ENCODE measurements at regions not wholly inside any gene's neighbourhood (a gene's known extent, or its start where the extent isn't known, plus 50 kb on each side); places are given as distances from the start of the nearest gene placed in this dataset.
"Not testable (repeated sequence)": the region's sequence is repeated elsewhere in the genome, so short reads cannot be mapped to it uniquely, and the experiment has no call there.

GRCh38 chr6:68108233-68108835 lies 526.7 kb upstream of the ADGRB3 start:
- intact Hi-C loops (cut with DNase I, micrococcal nuclease) = no loop called here
- no peak for DNase-seq
- no peak for ATAC-seq

- DNase-seq (no peak), ATAC-seq (no peak)
- intact Hi-C loops (cut with DNase I, micrococcal nuclease) = no loop called here
These were observed 541.0 kb upstream of the ADGRB3 start for GRCh38 chr6:68094070-68094469.

GRCh38 chr6:68087399-68088133 lies 547.5 kb upstream of the ADGRB3 start:
- ATAC-seq = no peak
- intact Hi-C loops (cut with DNase I, micrococcal nuclease) = no loop called here
- DNase-seq = no peak

GRCh38 chr6:68086199-68086598 lies 548.9 kb upstream of the ADGRB3 start:
- no peak for DNase-seq
- no peak for ATAC-seq
- intact Hi-C loops (cut with DNase I, micrococcal nuclease) = no loop called here

- ATAC-seq; DNase-seq; intact Hi-C loops (cut with DNase I, micrococcal nuclease): not testable (repeated sequence)
These were observed 549.5 kb upstream of the ADGRB3 start for GRCh38 chr6:68085599-68085998.

GRCh38 chr6:68082086-68082485 lies 553.0 kb upstream of the ADGRB3 start:
- ATAC-seq (no peak), DNase-seq (no peak)
- intact Hi-C loops (cut with DNase I, micrococcal nuclease) = no loop called here

- ATAC-seq (no peak), DNase-seq (no peak)
- intact Hi-C loops (cut with DNase I, micrococcal nuclease) = no loop called here
These were observed 555.0 kb upstream of the ADGRB3 start for GRCh38 chr6:68080074-68080473.

- ATAC-seq (no peak), DNase-seq (no peak)
- intact Hi-C loops (cut with DNase I, micrococcal nuclease) = no loop called here
These were observed 557.4 kb upstream of the ADGRB3 start for GRCh38 chr6:68077661-68078060.

- DNase-seq (no peak), ATAC-seq (no peak)
- intact Hi-C loops (cut with DNase I, micrococcal nuclease) = no loop called here
These were observed 563.3 kb upstream of the ADGRB3 start for GRCh38 chr6:68071740-68072139.

GRCh38 chr6:68069921-68070710 lies 565.0 kb upstream of the ADGRB3 start:
- no peak for ATAC-seq
- intact Hi-C loops (cut with DNase I, micrococcal nuclease) = no loop called here
- no peak for DNase-seq

GRCh38 chr6:68059899-68060298 lies 575.2 kb upstream of the ADGRB3 start:
- no peak for DNase-seq
- ATAC-seq = no peak
- intact Hi-C loops (cut with DNase I, micrococcal nuclease) = no loop called here

- DNase-seq = no peak
- no peak for ATAC-seq
- intact Hi-C loops (cut with DNase I, micrococcal nuclease) = no loop called here
These were observed 575.8 kb upstream of the ADGRB3 start for GRCh38 chr6:68059261-68059660.

GRCh38 chr6:68056596-68056995 lies 578.5 kb upstream of the ADGRB3 start:
- ATAC-seq; DNase-seq; intact Hi-C loops (cut with DNase I, micrococcal nuclease): not testable (repeated sequence)

GRCh38 chr6:68054756-68055155 lies 580.3 kb upstream of the ADGRB3 start:
- no peak for DNase-seq
- no peak for ATAC-seq
- intact Hi-C loops (cut with DNase I, micrococcal nuclease) = no loop called here

- intact Hi-C loops (cut with DNase I, micrococcal nuclease) = no loop called here
These were observed 581.2 kb upstream of the ADGRB3 start for GRCh38 chr6:68053805-68054373.

GRCh38 chr6:68052234-68052633 lies 582.8 kb upstream of the ADGRB3 start:
- intact Hi-C loops (cut with DNase I, micrococcal nuclease) = no loop called here
- ATAC-seq = no peak
- no peak for DNase-seq

More at GRCh38 chr6:68053805-68054373, 581.2 kb upstream of the ADGRB3 start:
- no peak for DNase-seq
- ATAC-seq = no peak

GRCh38 chr6:68049562-68049961 lies 585.5 kb upstream of the ADGRB3 start:
- ATAC-seq (no peak), DNase-seq (no peak)
- intact Hi-C loops (cut with DNase I, micrococcal nuclease) = no loop called here

- intact Hi-C loops (cut with DNase I, micrococcal nuclease) = no loop called here
- no peak for ATAC-seq
- DNase-seq = no peak
These were observed 588.3 kb upstream of the ADGRB3 start for GRCh38 chr6:68046756-68047155.

GRCh38 chr6:68046302-68046701 lies 588.8 kb upstream of the ADGRB3 start:
- intact Hi-C loops (cut with DNase I, micrococcal nuclease) = no loop called here
- ATAC-seq (no peak), DNase-seq (no peak)

- no peak for ATAC-seq
- DNase-seq = no peak
- intact Hi-C loops (cut with DNase I, micrococcal nuclease) = no loop called here
These were observed 589.9 kb upstream of the ADGRB3 start for GRCh38 chr6:68045193-68045592.

All from left colon (tissue), 2 donors.